IMR-90 (cell line): ENCODE measurements at regions not wholly inside any gene's neighbourhood (a gene's known extent, or its start where the extent isn't known, plus 50 kb on each side); places are given as distances from the start of the nearest gene placed in this dataset.

Source experiments
- ATAC-seq: fragments of 200-7000 bp; cut with Tn5 transposase; 2 replicates; pipeline ENCODE4 v1.9.1; 2020; ENCODE audit warnings: low read depth, mild to moderate bottlenecking, moderate library complexity
- BruUV-seq: library from RNA; stranded (reverse); fragments of 400-500 nt; replicated peaks from 2 replicates; lab custom pipeline; 2021; lab: Mats Ljungman, UMichigan
- CTCF ChIA-PET: fragments of 300-600 bp; formaldehyde crosslinking; extraction: SDS; loops from one replicate; lab custom pipeline; 2021; ENCODE audit warnings: antibody characterized with exemption; lab: Yijun Ruan, JAX
- POLR2A ChIA-PET: fragments of 300-600 bp; sonication (Branson Sonifier 250); formaldehyde crosslinking; loops from one replicate; lab custom pipeline; 2022; ENCODE audit warnings: antibody characterized with exemption; ENCODE audit not compliant: unreplicated experiment; lab: Charles Lee
- DNase-seq: peaks from one replicate; pipeline ENCODE4 v3.0.0; 2013
- H2AFZ ChIP-seq: replicated peaks from 2 replicates; pipeline ENCODE3; 2013; ENCODE audit warnings: low read length, mild to moderate bottlenecking; ENCODE audit not compliant: poor library complexity
- H2AK5ac ChIP-seq: 2 replicates; pipeline ENCODE4 v1.6.1; 2013; ENCODE audit warnings: low read depth, low read length, inconsistent platforms
- H2AK9ac ChIP-seq: replicated peaks from 2 replicates; pipeline ENCODE3; 2013; ENCODE audit warnings: mild to moderate bottlenecking, low read depth, low read length, moderate library complexity; ENCODE audit not compliant: poor library complexity
- H2BK120ac ChIP-seq: 2 replicates; pipeline ENCODE4 v1.6.1; 2013; ENCODE audit warnings: low read depth, low read length, inconsistent platforms
- H2BK15ac ChIP-seq: 3 replicates; pipeline ENCODE4 v1.6.1; 2013; ENCODE audit warnings: low read depth, low read length, inconsistent platforms
- H2BK20ac ChIP-seq: 2 replicates; pipeline ENCODE4 v1.6.1; 2013; ENCODE audit warnings: low read depth, mild to moderate bottlenecking, inconsistent platforms, low read length, moderate library complexity
- H2BK5ac ChIP-seq: 2 replicates; pipeline ENCODE4 v1.6.1; 2013; ENCODE audit warnings: mild to moderate bottlenecking, low read depth, low read length, inconsistent platforms; ENCODE audit not compliant: poor library complexity, severe bottlenecking
- H3K14ac ChIP-seq: replicated peaks from 2 replicates; pipeline ENCODE4 v1.6.1; 2013; ENCODE audit warnings: low read depth, low read length, inconsistent platforms
- H3K18ac ChIP-seq: 2 replicates; pipeline ENCODE4 v1.6.1; 2013; ENCODE audit warnings: low read depth, low read length, control low read depth
- H3K23ac ChIP-seq: 2 replicates; pipeline ENCODE4 v1.6.1; 2013; ENCODE audit warnings: low read depth, low read length, inconsistent platforms
- H3K27ac ChIP-seq: 2 replicates; pipeline ENCODE4 v1.5.1; 2013; ENCODE audit warnings: mild to moderate bottlenecking, control low read depth, low read length; ENCODE audit not compliant: insufficient read depth
- H3K27me3 ChIP-seq: 2 replicates; pipeline ENCODE4 v1.6.1; 2013; ENCODE audit warnings: low read length; ENCODE audit not compliant: control insufficient read depth, insufficient read depth
- H3K36me3 ChIP-seq: 2 replicates; pipeline ENCODE4 v1.6.1; 2013; ENCODE audit warnings: low read length, mixed read lengths; ENCODE audit not compliant: control insufficient read depth, insufficient read depth
- H3K4ac ChIP-seq: 2 replicates; pipeline ENCODE4 v1.6.1; 2013; ENCODE audit warnings: low read depth, low read length, inconsistent platforms
- H3K4me1 ChIP-seq: 2 replicates; pipeline ENCODE4 v1.6.1; 2013; ENCODE audit warnings: low read length, mixed read lengths; ENCODE audit not compliant: control insufficient read depth, insufficient read depth
- H3K4me2 ChIP-seq: 2 replicates; pipeline ENCODE4 v1.6.1; 2013; ENCODE audit warnings: low read depth, mild to moderate bottlenecking, control low read depth, low read length, moderate library complexity
- H3K4me3 ChIP-seq: 2 replicates; pipeline ENCODE4 v1.5.1; 2013; ENCODE audit warnings: low read depth, mild to moderate bottlenecking, control low read depth, low read length, moderate library complexity; ENCODE audit not compliant: insufficient read depth
- H3K56ac ChIP-seq: 2 replicates; pipeline ENCODE4 v1.6.1; 2013; ENCODE audit warnings: low read length, inconsistent platforms; ENCODE audit not compliant: insufficient read depth; ENCODE audit errors: extremely low read depth
- H3K79me1 ChIP-seq, 2 experiments: 2 replicates each; pipeline ENCODE4 v1.6.1; 2013; ENCODE audit warnings: low read length in 2 of 2, inconsistent platforms in 1 of 2, low read depth in 1 of 2
- H3K9ac ChIP-seq: 2 replicates; pipeline ENCODE4 v1.6.1; 2013; ENCODE audit warnings: low read depth, low read length, control low read depth
- H3K9me1 ChIP-seq: 2 replicates; pipeline ENCODE4 v1.6.1; 2013; ENCODE audit warnings: low read length, inconsistent platforms; ENCODE audit not compliant: insufficient read depth
- H3K9me3 ChIP-seq: 2 replicates; pipeline ENCODE4 v1.6.1; 2013; ENCODE audit warnings: low read length; ENCODE audit not compliant: control insufficient read depth, insufficient read depth
- H4K20me1 ChIP-seq: 2 replicates; pipeline ENCODE4 v1.6.1; 2013; ENCODE audit warnings: low read length, inconsistent platforms; ENCODE audit not compliant: insufficient read depth
- H4K5ac ChIP-seq: 2 replicates; pipeline ENCODE4 v1.6.1; 2013; ENCODE audit warnings: mild to moderate bottlenecking, low read depth, low read length, control low read depth
- H4K8ac ChIP-seq, 2 experiments: 2 replicates each; pipeline ENCODE4 v1.6.1; 2013; ENCODE audit warnings: low read depth in 2 of 2, low read length in 2 of 2, control low read depth in 1 of 2, inconsistent platforms in 1 of 2
- H4K91ac ChIP-seq: 2 replicates; pipeline ENCODE4 v1.6.1; 2013; ENCODE audit warnings: low read depth, low read length, inconsistent platforms; ENCODE audit not compliant: insufficient read depth
- BHLHE40 ChIP-seq: fragments of 150-350 bp; IDR thresholded peaks from 2 replicates; pipeline ENCODE4 v1.6.1; 2016; ENCODE audit warnings: mild to moderate bottlenecking, low read depth, low read length
- CEBPB ChIP-seq: IDR thresholded peaks from 2 replicates; pipeline ENCODE4 v1.6.1; 2012; ENCODE audit warnings: low read depth, low read length, improper control_type of control experiment
- CHD1 ChIP-seq: IDR thresholded peaks from 2 replicates; pipeline ENCODE4 v1.6.1; 2012; ENCODE audit warnings: low read depth, low read length, improper control_type of control experiment
- CTCF ChIP-seq: conservative IDR thresholded peaks from 2 replicates; pipeline ENCODE4 v1.5.1; 2012; ENCODE audit warnings: mild to moderate bottlenecking, low read depth, low read length, improper control_type of control experiment
- ELK1 ChIP-seq: fragments of 150-350 bp; IDR thresholded peaks from 2 replicates; pipeline ENCODE4 v1.6.1; 2016; ENCODE audit warnings: low read depth, mild to moderate bottlenecking, low read length, moderate library complexity, borderline replicate concordance
- FOS ChIP-seq: fragments of 150-350 bp; IDR thresholded peaks from 2 replicates; pipeline ENCODE4 v1.6.1; 2016; ENCODE audit warnings: low read depth, low read length
- MAFK ChIP-seq: IDR thresholded peaks from 2 replicates; pipeline ENCODE4 v1.6.1; 2012; ENCODE audit warnings: low read depth, low read length, improper control_type of control experiment
- MAZ ChIP-seq: IDR thresholded peaks from 2 replicates; pipeline ENCODE4 v1.6.1; 2012; ENCODE audit warnings: low read depth, mild to moderate bottlenecking, low read length, improper control_type of control experiment, moderate library complexity, borderline replicate concordance
- MXI1 ChIP-seq: IDR thresholded peaks from 2 replicates; pipeline ENCODE4 v1.6.1; 2012; ENCODE audit warnings: low read depth, mild to moderate bottlenecking, low read length, moderate library complexity, borderline replicate concordance
- NFE2L2 ChIP-seq: fragments of 150-350 bp; IDR thresholded peaks from 2 replicates; pipeline ENCODE4 v1.6.1; 2016; ENCODE audit warnings: low read depth, mild to moderate bottlenecking, low read length
- POLR2A ChIP-seq: IDR thresholded peaks from 2 replicates; pipeline ENCODE4 v1.6.1; 2012; ENCODE audit warnings: mild to moderate bottlenecking, low read depth, low read length
- RAD21 ChIP-seq: IDR thresholded peaks from 2 replicates; pipeline ENCODE4 v1.6.1; 2012; ENCODE audit warnings: low read length, improper control_type of control experiment
- RCOR1 ChIP-seq: IDR thresholded peaks from 2 replicates; pipeline ENCODE4 v1.6.1; 2012; ENCODE audit warnings: mild to moderate bottlenecking, low read length, improper control_type of control experiment; ENCODE audit not compliant: insufficient replicate concordance
- RFX5 ChIP-seq: IDR thresholded peaks from 2 replicates; pipeline ENCODE4 v1.8.0; 2012; ENCODE audit warnings: low read depth, mild to moderate bottlenecking, low read length, moderate library complexity
- SMC3 ChIP-seq: fragments of 150-350 bp; IDR thresholded peaks from 2 replicates; pipeline ENCODE4 v1.6.1; 2016; ENCODE audit warnings: low read depth, mild to moderate bottlenecking, antibody characterized with exemption, low read length, moderate library complexity
- USF2 ChIP-seq: fragments of 150-350 bp; IDR thresholded peaks from 2 replicates; pipeline ENCODE4 v1.6.1; 2017; ENCODE audit warnings: mild to moderate bottlenecking, antibody characterized with exemption, low read length, low read depth
- WGBS, 2 experiments: methylation state at CpG; one replicate each; pipeline versions ENCODE4 v1.1.5 to v1.1.7; 2013; ENCODE audit warnings: missing lambda C conversion rate in 2 of 2; ENCODE audit not compliant: insufficient read length in 1 of 2; ENCODE audit errors: extremely low coverage in 2 of 2; 5-methylcytosine and 5-hydroxymethylcytosine counted together
- dilution Hi-C: fragments of 300-500 bp; cut with HindIII; formaldehyde crosslinking; loops from one replicate; pipeline ENCODE4 v1.14.3; 2018; ENCODE audit warnings: low sequenced_read_pairs; ENCODE audit not compliant: unreplicated experiment
- in situ Hi-C: fragments of 300-500 bp; cut with MboI; formaldehyde crosslinking; loops from 3 replicates; pipeline ENCODE4 v1.14.3; 2019; ENCODE audit warnings: low sequenced_read_pairs, inconsistent platforms, mixed read lengths
- intact Hi-C: fragments of 100-400 bp; cut with micrococcal nuclease; formaldehyde crosslinking; loops from 2 replicates; pipeline ENCODE4 v1.10.0; 2022

- dilution Hi-C loops = no loop called here
- Histone ChIP-seq H3K4me3 (no peak overlapping the region), H3K79me1 (no peaks in the 10 kb centered on the region), H3K27ac (no peak overlapping the region), H3K27me3 (peaks cover 8% of the 10 kb centered on the region), H3K9ac (no peak overlapping the region), H2BK120ac (no peak overlapping the region), H3K36me3 (no peaks in the 10 kb centered on the region), H4K5ac (no peak overlapping the region), H2AFZ (no peak overlapping the region), H3K9me1 (no peaks in the 10 kb centered on the region), H4K20me1 (no peaks in the 10 kb centered on the region), H3K14ac (no peak overlapping the region), H2AK5ac (no peak overlapping the region), H3K4me2 (no peak overlapping the region), H3K23ac (no peak overlapping the region), H3K9me3 (no peaks in the 10 kb centered on the region), H3K18ac (no peak overlapping the region), H2BK20ac (no peak overlapping the region), H3K56ac (no peak overlapping the region), H2BK15ac (no peak overlapping the region), H4K91ac (no peak overlapping the region), H2AK9ac (no peak overlapping the region), H2BK5ac (no peak overlapping the region), H3K4me1 (no peaks in the 10 kb centered on the region), H4K8ac (no peak overlapping the region), H3K4ac (no peak overlapping the region)
- no peak for TF ChIP-seq BHLHE40
- no peak for TF ChIP-seq CTCF
- no peak for TF ChIP-seq RAD21
- TF ChIP-seq FOS = no peak
- no peak for TF ChIP-seq SMC3
- no peak for TF ChIP-seq MXI1
- no peak for TF ChIP-seq MAZ
- no peak for TF ChIP-seq CEBPB
- TF ChIP-seq RCOR1 = no peak
- no peak for TF ChIP-seq CHD1
- no peak for TF ChIP-seq POLR2A
- no peak for TF ChIP-seq NFE2L2
- TF ChIP-seq USF2 = no peak
- no peak for TF ChIP-seq MAFK
- no peak for TF ChIP-seq ELK1
- TF ChIP-seq RFX5 = no peak
- no TSS peak for BruUV-seq
- no CpG with 5 or more reads among the region's 3 CpGs for WGBS, 2 experiments
- DNase-seq (peak; percentile 1), ATAC-seq (no peak)
- in situ Hi-C loops = no loop called here
- intact Hi-C loops = no loop called here
- ChIA-PET POLR2A (no interaction called here), CTCF (no interaction called here)
Measured at GRCh38 chr15:60083318-60083717, 79.2 kb downstream of the FOXB1 start.
